ENCODE measurements at regions not wholly inside any gene's neighbourhood (a gene's known extent, or its start where the extent isn't known, plus 50 kb on each side); places are given as distances from the start of the nearest gene placed in this dataset.

DNA sequence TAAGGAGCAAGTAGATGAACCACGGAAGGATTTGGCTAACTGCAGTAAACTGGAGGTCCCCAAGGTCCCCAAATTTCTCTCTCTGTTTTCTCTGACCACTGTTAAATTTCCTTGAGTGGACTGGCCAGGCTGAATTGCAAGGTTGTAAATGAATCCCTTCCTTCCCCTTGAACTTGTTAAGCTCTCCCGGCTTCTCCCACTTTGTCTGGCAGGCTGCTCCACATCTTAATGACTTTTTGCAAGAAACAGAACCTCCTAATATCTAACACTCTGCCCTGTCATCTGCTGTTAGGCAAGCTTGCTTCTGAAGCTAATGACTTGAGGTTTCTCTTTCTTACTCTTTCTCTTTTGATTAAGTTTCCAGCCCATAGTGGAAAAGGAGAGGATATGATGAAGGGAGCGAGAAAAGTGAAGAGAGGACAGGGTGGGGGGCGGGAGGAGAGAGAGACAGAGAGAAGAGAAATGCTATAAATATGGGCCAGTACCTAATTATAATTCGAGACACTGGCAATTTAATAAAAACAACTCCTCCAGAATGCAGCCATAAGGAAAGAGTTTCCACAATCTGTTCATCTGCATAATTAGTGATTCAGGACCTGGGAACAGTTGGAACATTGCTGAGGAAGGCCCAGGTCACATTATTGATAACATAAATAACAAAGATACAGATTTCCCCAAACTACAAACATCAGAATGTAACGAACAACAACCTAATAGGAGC, 437.3 kb upstream of the MPDZ start:
- H3K4me3 ChIP-seq (ENCODE audit: low read depth, low read length): no peak overlapping the region
- in situ Hi-C loops (cut with HindIII; ENCODE audit: low sequenced_read_pairs): no loop called here
- TF ChIP-seq, protein P1, sequence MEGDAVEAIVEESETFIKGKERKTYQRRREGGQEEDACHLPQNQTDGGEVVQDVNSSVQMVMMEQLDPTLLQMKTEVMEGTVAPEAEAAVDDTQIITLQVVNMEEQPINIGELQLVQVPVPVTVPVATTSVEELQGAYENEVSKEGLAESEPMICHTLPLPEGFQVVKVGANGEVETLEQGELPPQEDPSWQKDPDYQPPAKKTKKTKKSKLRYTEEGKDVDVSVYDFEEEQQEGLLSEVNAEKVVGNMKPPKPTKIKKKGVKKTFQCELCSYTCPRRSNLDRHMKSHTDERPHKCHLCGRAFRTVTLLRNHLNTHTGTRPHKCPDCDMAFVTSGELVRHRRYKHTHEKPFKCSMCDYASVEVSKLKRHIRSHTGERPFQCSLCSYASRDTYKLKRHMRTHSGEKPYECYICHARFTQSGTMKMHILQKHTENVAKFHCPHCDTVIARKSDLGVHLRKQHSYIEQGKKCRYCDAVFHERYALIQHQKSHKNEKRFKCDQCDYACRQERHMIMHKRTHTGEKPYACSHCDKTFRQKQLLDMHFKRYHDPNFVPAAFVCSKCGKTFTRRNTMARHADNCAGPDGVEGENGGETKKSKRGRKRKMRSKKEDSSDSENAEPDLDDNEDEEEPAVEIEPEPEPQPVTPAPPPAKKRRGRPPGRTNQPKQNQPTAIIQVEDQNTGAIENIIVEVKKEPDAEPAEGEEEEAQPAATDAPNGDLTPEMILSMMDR (IDR thresholded peaks at IDR 0.05; ENCODE audit: low read depth, low read length, missing control alignments): no peak
- no peak for DNase-seq (ENCODE audit: low read depth)

DNA sequence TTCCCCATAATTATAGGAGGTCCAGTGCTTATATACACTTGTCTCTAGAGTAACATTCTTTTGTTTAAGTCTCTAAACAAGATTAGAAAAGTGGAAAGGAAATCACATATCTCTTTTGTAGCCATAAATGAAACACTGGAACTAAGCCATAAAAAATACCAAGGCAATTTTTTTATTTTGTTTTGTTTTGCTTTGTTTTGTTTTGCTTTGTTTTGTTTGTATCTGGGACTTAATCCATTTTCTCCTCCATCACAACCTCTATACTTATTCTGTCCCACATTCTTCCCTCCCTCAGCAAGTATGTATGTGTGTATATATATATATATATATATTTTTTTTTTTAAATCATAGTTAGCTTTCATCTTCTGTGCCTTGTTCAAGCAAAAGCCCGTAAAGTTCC, 436.6 kb upstream of the MPDZ start:
- no peak overlapping the region for H3K4me3 ChIP-seq (ENCODE audit: low read depth, low read length)
- DNase-seq (ENCODE audit: low read depth): no peak
- TF ChIP-seq, protein P1 (IDR thresholded peaks at IDR 0.05; ENCODE audit: low read depth, low read length, missing control alignments): no peak
- in situ Hi-C loops (cut with HindIII; ENCODE audit: low sequenced_read_pairs): no loop called here

- no peak overlapping the region for H3K4me3 ChIP-seq (ENCODE audit: low read depth, low read length)
- TF ChIP-seq, protein P1 (IDR thresholded peaks at IDR 0.05; ENCODE audit: low read depth, low read length, missing control alignments): no peak
- no peak for DNase-seq (ENCODE audit: low read depth)
- in situ Hi-C loops (cut with HindIII; ENCODE audit: low sequenced_read_pairs): no loop called here
Observed at GRCh38 chr9:13715430-13715829, 435.9 kb upstream of the MPDZ start.

DNA sequence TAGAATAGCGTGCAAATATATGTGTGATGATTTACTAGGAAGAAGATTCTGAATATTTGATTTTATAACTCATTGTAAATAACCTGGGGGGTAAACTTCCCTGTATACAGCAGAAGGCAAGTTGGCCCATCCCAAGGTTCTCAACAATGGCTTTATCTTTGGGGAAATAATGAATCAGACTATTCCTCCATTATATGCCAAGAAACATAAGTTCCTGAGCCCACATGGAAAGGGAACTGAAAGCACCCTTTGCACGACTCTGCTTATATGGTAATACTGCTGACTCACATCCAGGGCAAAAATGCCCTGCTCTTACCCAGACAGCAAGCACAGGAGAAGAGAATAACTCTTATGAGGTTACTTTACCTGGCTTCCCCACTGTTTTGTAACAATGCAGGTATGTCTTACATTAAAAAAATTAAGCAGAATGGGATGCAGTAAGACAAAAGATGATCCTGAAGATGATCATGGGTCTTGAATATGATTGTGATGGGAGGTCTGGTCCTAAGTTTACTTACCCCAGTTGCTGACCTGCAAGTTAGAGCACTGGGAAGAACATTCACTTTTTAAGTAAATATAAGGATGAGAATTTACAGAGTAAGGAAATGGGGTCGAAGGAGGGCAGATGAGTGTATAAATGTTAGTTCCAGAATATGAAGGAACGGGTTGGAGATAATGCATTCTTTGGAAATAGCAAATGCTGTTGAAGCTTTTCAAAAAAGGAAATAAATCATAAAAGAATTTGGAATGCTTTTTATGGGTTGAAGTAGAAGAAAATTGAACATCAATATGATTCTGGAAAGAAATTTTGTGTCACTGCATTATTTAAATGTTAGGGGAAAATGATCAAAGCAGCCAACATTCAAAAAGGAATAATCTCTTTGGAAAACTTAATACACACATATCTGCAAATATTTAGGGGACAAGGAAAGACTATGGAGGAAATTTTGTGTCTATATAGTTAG, 428.4 kb upstream of the MPDZ start:
- in situ Hi-C loops (cut with HindIII; ENCODE audit: low sequenced_read_pairs): no loop called here
- no peak for DNase-seq (ENCODE audit: low read depth)
- TF ChIP-seq, protein P1 (IDR thresholded peaks at IDR 0.05; ENCODE audit: low read depth, low read length, missing control alignments): no peak
- H3K4me3 ChIP-seq (ENCODE audit: low read depth, low read length): no peak overlapping the region

DNA sequence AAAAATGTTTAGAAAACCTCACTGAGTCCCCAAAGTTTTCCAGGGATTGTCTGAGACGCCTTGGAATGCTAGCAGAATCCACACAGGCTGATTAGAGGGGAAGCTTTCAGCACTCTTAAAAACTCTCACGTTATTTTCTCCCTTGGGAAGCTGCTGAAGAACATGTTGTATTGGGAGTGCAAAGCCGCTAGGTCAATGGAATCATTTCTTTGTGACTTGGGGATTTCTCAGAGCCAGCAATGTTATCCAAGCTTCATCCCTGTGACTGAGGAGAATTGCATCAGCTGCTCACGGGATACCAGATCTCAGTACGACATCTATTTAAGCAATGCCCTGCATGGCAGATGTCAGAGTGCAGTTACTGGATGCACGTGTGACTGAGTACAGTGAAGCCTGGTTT, 426.4 kb upstream of the MPDZ start:
- in situ Hi-C loops (cut with HindIII; ENCODE audit: low sequenced_read_pairs): no loop called here

GRCh38 chr9:13705373-13705772, 425.9 kb upstream of the MPDZ start:
- DNase-seq (ENCODE audit: low read depth): no peak
- no peak overlapping the region for H3K4me3 ChIP-seq (ENCODE audit: low read depth, low read length)
- TF ChIP-seq, protein P1 (IDR thresholded peaks at IDR 0.05; ENCODE audit: low read depth, low read length, missing control alignments): no peak
- in situ Hi-C loops (cut with HindIII; ENCODE audit: low sequenced_read_pairs): no loop called here

More for the DNA sequence above, 426.4 kb upstream of the MPDZ start:
- DNase-seq (ENCODE audit: low read depth): no peak
- TF ChIP-seq, protein P1 (IDR thresholded peaks at IDR 0.05; ENCODE audit: low read depth, low read length, missing control alignments): no peak
- no peak overlapping the region for H3K4me3 ChIP-seq (ENCODE audit: low read depth, low read length)
